Ovary (tissue), 3 donors: ENCODE measurements at regions not wholly inside any gene's neighbourhood (a gene's known extent, or its start where the extent isn't known, plus 50 kb on each side); places are given as distances from the start of the nearest gene placed in this dataset.

Experiments
- CTCF ChIP-seq, 3 donors: fragments of 450-650 bp in 2 of 3; fragments of 200-600 bp in 1 of 3; IDR thresholded peaks; one replicate each; pipeline versions ENCODE4 v1.5.1 to v1.8.0; 2016 to 2022; ENCODE audit warnings: antibody characterized with exemption in 3 of 3, mild to moderate bottlenecking in 1 of 3
- POLR2A ChIP-seq: fragments of 450-650 bp; IDR thresholded peaks from one replicate; pipeline ENCODE4 v1.6.1; 2017; ENCODE audit warnings: antibody characterized with exemption, mild to moderate bottlenecking, moderate library complexity
- donor health status: DM: no; HTN: no; CAD: no.

- TF ChIP-seq CTCF (IDR thresholded peaks at IDR 0.05) = no peak
- TF ChIP-seq POLR2A = no peak
Observed at GRCh38 chr2:217332866-217333265, 473.0 kb upstream of the TNP1 start.
